ENCODE measurements at regions not wholly inside any gene's neighbourhood (a gene's known extent, or its start where the extent isn't known, plus 50 kb on each side); places are given as distances from the start of the nearest gene placed in this dataset.
"Not testable (repeated sequence)": the region's sequence is repeated elsewhere in the genome, so short reads cannot be mapped to it uniquely, and the experiment has no call there.

GRCh38 chr7:150045596-150045995 is 171.8 kb downstream of the ATP6V0E2 start:
- TF ChIP-seq CTCF (IDR thresholded peaks at IDR 0.05; ENCODE audit: insufficient read depth, low read length), result not testable (repeated sequence)
- TF ChIP-seq, protein P1, sequence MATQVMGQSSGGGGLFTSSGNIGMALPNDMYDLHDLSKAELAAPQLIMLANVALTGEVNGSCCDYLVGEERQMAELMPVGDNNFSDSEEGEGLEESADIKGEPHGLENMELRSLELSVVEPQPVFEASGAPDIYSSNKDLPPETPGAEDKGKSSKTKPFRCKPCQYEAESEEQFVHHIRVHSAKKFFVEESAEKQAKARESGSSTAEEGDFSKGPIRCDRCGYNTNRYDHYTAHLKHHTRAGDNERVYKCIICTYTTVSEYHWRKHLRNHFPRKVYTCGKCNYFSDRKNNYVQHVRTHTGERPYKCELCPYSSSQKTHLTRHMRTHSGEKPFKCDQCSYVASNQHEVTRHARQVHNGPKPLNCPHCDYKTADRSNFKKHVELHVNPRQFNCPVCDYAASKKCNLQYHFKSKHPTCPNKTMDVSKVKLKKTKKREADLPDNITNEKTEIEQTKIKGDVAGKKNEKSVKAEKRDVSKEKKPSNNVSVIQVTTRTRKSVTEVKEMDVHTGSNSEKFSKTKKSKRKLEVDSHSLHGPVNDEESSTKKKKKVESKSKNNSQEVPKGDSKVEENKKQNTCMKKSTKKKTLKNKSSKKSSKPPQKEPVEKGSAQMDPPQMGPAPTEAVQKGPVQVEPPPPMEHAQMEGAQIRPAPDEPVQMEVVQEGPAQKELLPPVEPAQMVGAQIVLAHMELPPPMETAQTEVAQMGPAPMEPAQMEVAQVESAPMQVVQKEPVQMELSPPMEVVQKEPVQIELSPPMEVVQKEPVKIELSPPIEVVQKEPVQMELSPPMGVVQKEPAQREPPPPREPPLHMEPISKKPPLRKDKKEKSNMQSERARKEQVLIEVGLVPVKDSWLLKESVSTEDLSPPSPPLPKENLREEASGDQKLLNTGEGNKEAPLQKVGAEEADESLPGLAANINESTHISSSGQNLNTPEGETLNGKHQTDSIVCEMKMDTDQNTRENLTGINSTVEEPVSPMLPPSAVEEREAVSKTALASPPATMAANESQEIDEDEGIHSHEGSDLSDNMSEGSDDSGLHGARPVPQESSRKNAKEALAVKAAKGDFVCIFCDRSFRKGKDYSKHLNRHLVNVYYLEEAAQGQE (IDR thresholded peaks at IDR 0.05; ENCODE audit: insufficient replicate concordance, low read depth), result not testable (repeated sequence)

All from HL-60 (cell line).